Mucosa of rectum (tissue), 2 donors: ENCODE measurements at regions not wholly inside any gene's neighbourhood (a gene's known extent, or its start where the extent isn't known, plus 50 kb on each side); places are given as distances from the start of the nearest gene placed in this dataset.

Source experiments
- H3K27ac ChIP-seq, 2 donors: one replicate each; pipeline ENCODE4 v1.7.0; 2013; ENCODE audit warnings: inconsistent platforms in 2 of 2, low read depth in 2 of 2, low read length in 2 of 2
- H3K27me3 ChIP-seq, 2 donors: one replicate each; pipeline ENCODE4 v1.7.0; 2013; ENCODE audit warnings: low read length in 2 of 2; ENCODE audit not compliant: control insufficient read depth in 2 of 2, insufficient read depth in 2 of 2
- H3K36me3 ChIP-seq, 2 donors: one replicate each; pipeline ENCODE4 v1.7.0; 2013; ENCODE audit warnings: low read length in 2 of 2; ENCODE audit not compliant: control insufficient read depth in 2 of 2, insufficient read depth in 2 of 2
- H3K4me1 ChIP-seq, 2 donors: one replicate each; pipeline ENCODE4 v1.7.0; 2013; ENCODE audit warnings: low read length in 2 of 2, mild to moderate bottlenecking in 1 of 2; ENCODE audit not compliant: control insufficient read depth in 2 of 2, insufficient read depth in 2 of 2
- H3K4me3 ChIP-seq, 2 donors: one replicate each; pipeline ENCODE4 v1.7.0; 2013; ENCODE audit warnings: low read length in 2 of 2
- H3K9ac ChIP-seq, 2 donors: one replicate each; pipeline ENCODE4 v1.7.0; 2013; ENCODE audit warnings: low read length in 2 of 2, low read depth in 1 of 2, mild to moderate bottlenecking in 1 of 2
- H3K9me3 ChIP-seq, 2 donors: one replicate each; pipeline ENCODE4 v1.7.0; 2013; ENCODE audit warnings: low read length in 2 of 2; ENCODE audit not compliant: control insufficient read depth in 2 of 2
- donor health status: healthy.
- donor health status: Normal muscosa, but diverticular disease.

DNA sequence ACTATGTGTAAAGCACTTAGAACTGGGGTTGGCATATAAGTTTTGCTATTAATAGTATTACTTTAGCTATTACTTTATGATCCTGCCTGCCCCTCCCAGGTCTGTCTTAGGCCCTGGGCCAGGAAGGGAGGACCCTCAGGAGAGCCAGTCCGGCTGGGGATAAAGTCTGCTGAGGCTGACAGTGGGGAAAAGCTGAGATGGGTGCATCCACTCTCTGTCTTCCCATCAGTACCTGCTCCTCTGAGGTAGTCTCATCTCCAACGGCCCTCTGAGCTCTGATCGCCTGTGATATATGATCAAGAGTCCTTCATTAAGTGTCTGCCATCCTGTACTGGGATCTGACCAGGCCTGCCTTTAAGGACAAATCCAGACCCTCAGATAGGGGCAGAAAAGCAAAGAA lies 156.5 kb upstream of the PJA1 start:
- no peaks in the 10 kb centered on the region for H3K36me3 ChIP-seq
- no peak overlapping the region for H3K27ac ChIP-seq
- H3K4me1 ChIP-seq, result no peaks in the 10 kb centered on the region
- H3K4me3 ChIP-seq, result no peak overlapping the region
- H3K9me3 ChIP-seq, result no peaks in the 10 kb centered on the region
- peaks cover 0 to 8% of the 10 kb centered on the region in 2 donors for H3K27me3 ChIP-seq
- H3K9ac ChIP-seq, result no peak overlapping the region

GRCh38 chrX:69321006-69321655 lies 155.9 kb upstream of the PJA1 start:
- H3K27ac ChIP-seq, result no peak overlapping the region
- peaks cover 0 to 8% of the 10 kb centered on the region in 2 donors for H3K27me3 ChIP-seq
- no peaks in the 10 kb centered on the region for H3K36me3 ChIP-seq
- H3K9ac ChIP-seq, result no peak overlapping the region
- H3K4me3 ChIP-seq, result no peak overlapping the region
- no peaks in the 10 kb centered on the region for H3K9me3 ChIP-seq
- no peaks in the 10 kb centered on the region for H3K4me1 ChIP-seq

GRCh38 chrX:69320116-69320515 lies 154.9 kb upstream of the PJA1 start:
- H3K27me3 ChIP-seq, result peaks cover 0 to 11% of the 10 kb centered on the region in 2 donors
- H3K36me3 ChIP-seq, result no peaks in the 10 kb centered on the region

DNA sequence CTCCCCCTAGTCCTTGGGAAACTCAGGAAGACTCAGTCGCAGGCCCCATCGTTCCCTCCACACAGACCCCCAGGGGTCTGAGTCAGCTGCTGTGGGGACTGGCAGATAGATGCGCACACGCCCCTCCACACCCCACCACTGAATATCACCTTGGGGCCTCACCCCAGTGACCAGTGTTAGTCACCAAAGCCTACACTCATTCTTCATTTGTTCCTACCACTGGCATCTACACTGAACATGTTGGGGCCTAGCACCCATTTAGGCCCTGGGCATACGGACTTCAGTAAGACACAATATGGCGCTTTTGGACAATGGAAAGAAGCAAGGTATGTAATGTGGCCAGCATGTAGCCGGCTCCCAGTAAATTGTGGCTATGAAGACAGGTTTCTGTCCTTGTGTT lies 154.1 kb upstream of the PJA1 start:
- no peaks in the 10 kb centered on the region for H3K4me1 ChIP-seq
- H3K27ac ChIP-seq, result no peak overlapping the region
- no peaks in the 10 kb centered on the region for H3K36me3 ChIP-seq
- peaks cover 0 to 10% of the 10 kb centered on the region in 2 donors for H3K27me3 ChIP-seq
- H3K9ac ChIP-seq, result no peak overlapping the region
- H3K4me3 ChIP-seq, result no peak overlapping the region
- no peaks in the 10 kb centered on the region for H3K9me3 ChIP-seq

More at GRCh38 chrX:69320116-69320515, 154.9 kb upstream of the PJA1 start:
- no peaks in the 10 kb centered on the region for H3K9me3 ChIP-seq
- no peak overlapping the region for H3K4me3 ChIP-seq
- no peaks in the 10 kb centered on the region for H3K4me1 ChIP-seq
- H3K27ac ChIP-seq, result no peak overlapping the region
- H3K9ac ChIP-seq, result no peak overlapping the region

DNA sequence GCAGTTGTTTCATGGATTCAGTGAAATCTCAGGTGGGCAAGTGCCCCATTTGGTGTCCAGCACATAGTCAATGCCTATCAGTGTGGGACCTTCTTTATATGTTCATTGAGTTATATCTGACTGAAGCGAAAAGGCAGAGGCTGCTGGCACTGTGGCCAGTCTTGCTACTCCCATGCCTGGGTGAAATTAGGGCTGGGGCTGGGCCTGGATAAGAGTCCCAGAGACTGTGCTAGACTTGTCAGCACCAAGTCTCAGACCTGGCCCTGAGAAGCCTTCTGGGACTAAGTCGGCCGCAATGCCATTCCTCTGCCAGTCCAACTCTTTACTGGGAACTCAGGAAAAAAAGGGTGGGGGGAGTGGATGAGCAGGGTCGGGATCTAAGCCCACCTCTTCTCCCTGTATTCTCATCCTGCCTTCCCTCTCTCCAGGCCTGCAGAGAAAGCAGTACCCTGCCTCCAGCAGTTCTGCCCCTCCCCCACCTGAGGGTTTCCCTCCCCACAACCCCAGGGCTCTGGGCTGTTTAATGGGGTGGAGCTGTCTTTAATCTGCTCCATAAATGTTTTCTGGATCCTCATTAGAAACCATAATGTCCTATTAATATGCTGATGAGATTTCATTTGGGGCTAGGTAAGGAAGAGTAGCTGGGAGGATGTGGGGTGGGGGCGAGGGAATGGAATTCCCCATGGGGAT lies 153.5 kb upstream of the PJA1 start:
- no peaks in the 10 kb centered on the region for H3K36me3 ChIP-seq
- H3K9ac ChIP-seq, result no peak overlapping the region
- no peak overlapping the region for H3K27ac ChIP-seq
- peaks cover 0 to 8% of the 10 kb centered on the region in 2 donors for H3K27me3 ChIP-seq
- H3K4me1 ChIP-seq, result no peaks in the 10 kb centered on the region
- no peaks in the 10 kb centered on the region for H3K9me3 ChIP-seq
- H3K4me3 ChIP-seq, result no peak overlapping the region

- Histone ChIP-seq H3K9ac (no peak overlapping the region), H3K4me1 (no peaks in the 10 kb centered on the region), H3K36me3 (no peaks in the 10 kb centered on the region), H3K4me3 (no peak overlapping the region), H3K27me3 (peaks cover 0 to 12% of the 10 kb centered on the region in 2 donors), H3K9me3 (no peaks in the 10 kb centered on the region), H3K27ac (no peak overlapping the region)
Measured at GRCh38 chrX:69317721-69318120, 152.5 kb upstream of the PJA1 start.

GRCh38 chrX:69314436-69315348 lies 149.4 kb upstream of the PJA1 start:
- no peaks in the 10 kb centered on the region for H3K9me3 ChIP-seq
- no peak overlapping the region for H3K27ac ChIP-seq
- no peak overlapping the region for H3K4me3 ChIP-seq
- peaks cover 0 to 9% of the 10 kb centered on the region in 2 donors for H3K27me3 ChIP-seq
- no peaks in the 10 kb centered on the region for H3K36me3 ChIP-seq
- no peak overlapping the region for H3K9ac ChIP-seq
- no peaks in the 10 kb centered on the region for H3K4me1 ChIP-seq

DNA sequence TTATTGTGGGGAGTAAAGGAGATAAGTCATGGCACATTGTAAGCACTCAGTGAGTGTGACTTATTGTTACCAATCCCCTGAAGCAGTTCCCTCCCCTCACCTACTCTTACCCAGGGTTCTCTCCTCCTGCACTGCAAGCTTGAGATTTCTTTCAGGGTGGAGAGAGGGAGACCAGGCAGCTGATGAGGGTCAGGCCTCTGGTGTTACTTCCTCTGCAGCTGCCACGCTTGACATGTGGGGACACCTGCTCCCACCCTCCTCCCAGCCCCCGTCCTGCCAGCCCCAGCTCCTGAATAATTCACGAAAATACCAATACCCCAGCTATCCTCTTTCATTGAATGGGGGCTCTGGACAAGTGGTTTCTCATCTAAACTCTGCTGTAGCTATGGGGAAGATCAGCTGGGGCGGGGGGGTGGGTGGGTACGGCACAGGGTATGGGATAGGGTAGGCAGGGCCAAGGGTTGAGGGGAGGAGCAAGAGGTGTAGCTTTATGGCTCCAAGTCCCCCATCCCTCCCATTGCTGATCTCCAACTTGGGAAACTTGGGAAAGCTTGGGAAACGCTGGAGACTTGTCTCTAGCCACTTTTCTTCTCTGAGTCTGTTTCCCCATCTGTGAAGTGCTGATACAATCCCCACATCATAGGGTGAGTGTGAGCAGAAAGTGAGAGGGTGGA lies 148.5 kb upstream of the PJA1 start:
- Histone ChIP-seq H3K4me1 (no peaks in the 10 kb centered on the region), H3K27me3 (peaks cover 3 to 9% of the 10 kb centered on the region in 2 donors), H3K36me3 (no peaks in the 10 kb centered on the region), H3K27ac (no peak overlapping the region), H3K4me3 (no peak overlapping the region), H3K9me3 (no peaks in the 10 kb centered on the region), H3K9ac (no peak overlapping the region)

- Histone ChIP-seq H3K4me1 (no peaks in the 10 kb centered on the region), H3K27ac (no peak overlapping the region), H3K27me3 (peaks cover 3 to 7% of the 10 kb centered on the region in 2 donors), H3K9ac (no peak overlapping the region), H3K9me3 (no peaks in the 10 kb centered on the region), H3K4me3 (no peak overlapping the region), H3K36me3 (no peaks in the 10 kb centered on the region)
Measured at GRCh38 chrX:69311936-69312670, 146.8 kb upstream of the PJA1 start.
